Heart right ventricle (tissue), 16 donors: ENCODE measurements at regions not wholly inside any gene's neighbourhood (a gene's known extent, or its start where the extent isn't known, plus 50 kb on each side); places are given as distances from the start of the nearest gene placed in this dataset.

Experiments used
- ATAC-seq, 8 donors: fragments of 200-7000 bp; cut with Tn5 transposase; one replicate each; pipeline ENCODE4 v1.9.1; 2020; ENCODE audit warnings: mild to moderate bottlenecking in 8 of 8, moderate library complexity in 8 of 8, moderate number of reproducible peaks in 1 of 8
- DNase-seq, 2 donors: peaks; one replicate each; pipeline ENCODE4 v3.0.0-alpha.2; 2020
- H3K27ac ChIP-seq, 10 donors: fragments of 200-600 bp; sonication (generic) in 2 of 10; one replicate each; pipeline versions ENCODE4 v1.5.0 to v1.8.0; 2020 to 2022; ENCODE audit warnings: mild to moderate bottlenecking in 3 of 10
- H3K27me3 ChIP-seq, 7 donors: fragments of 200-600 bp; one replicate each; pipeline ENCODE4 v1.8.0; 2021 to 2022; ENCODE audit warnings: mild to moderate bottlenecking in 2 of 7
- H3K36me3 ChIP-seq, 9 donors: fragments of 200-600 bp; sonication (generic) in 1 of 9; one replicate each; pipeline versions ENCODE4 v1.5.0 to v1.8.0; 2020 to 2022; ENCODE audit warnings: mild to moderate bottlenecking in 2 of 9
- H3K4me1 ChIP-seq, 9 donors: fragments of 200-600 bp; sonication (generic) in 1 of 9; one replicate each; pipeline versions ENCODE4 v1.5.0 to v1.8.0; 2020 to 2022; ENCODE audit warnings: mild to moderate bottlenecking in 4 of 9
- H3K4me3 ChIP-seq, 10 donors: fragments of 200-600 bp; sonication (generic) in 2 of 10; one replicate each; pipeline versions ENCODE4 v1.5.0 to v1.8.0; 2020 to 2022; ENCODE audit warnings: mild to moderate bottlenecking in 7 of 10, moderate library complexity in 2 of 10
- H3K9me3 ChIP-seq, 11 donors: fragments of 200-600 bp in 10 of 11; sonication (generic) in 2 of 11; one replicate each; pipeline versions ENCODE4 v1.5.0 to v1.8.0; 2013 to 2022; ENCODE audit warnings: mild to moderate bottlenecking in 2 of 11, control low read depth in 1 of 11, moderate library complexity in 1 of 11
- WGBS, 2 donors: extraction: QIAGEN DNeasy Blood & Tissue Kit; methylation state at CpG; one replicate each; pipeline ENCODE4 v1.1.7; 2013; ENCODE audit warnings: inconsistent platforms in 1 of 2; 5-methylcytosine and 5-hydroxymethylcytosine counted together
- intact Hi-C, 10 donors: fragments of 100-400 bp; cut with DNase I; formaldehyde crosslinking; loops; one replicate each; pipeline versions ENCODE4 v1.11.1 to v1.14.2; 2022
- TF ChIP-seq, protein P1 (sequence below), 9 donors: fragments of 200-600 bp; sonication (generic) in 2 of 9; IDR thresholded peaks; one replicate each; pipeline versions ENCODE4 v1.5.0 to v1.8.0; 2021 to 2022; ENCODE audit warnings: antibody characterized with exemption in 9 of 9, mild to moderate bottlenecking in 5 of 9, moderate library complexity in 1 of 9
- donor health status: Arrhythmogenic right ventricular cardiomyopathy.
- donor health status: ischemic (EF 13 %, LVEDD 7.1; RV severe dilation, severe dysfunction).
- donor health status: healthy with polysubstance abuse.
- donor health status: DM: no; HTN: yes; CAD: no.
- donor health status: DM: no; HTN: no; CAD: no.
- donor health status: ischemic (EF 25% LVEDD 6.9; RV normal size, moderate dysfunction).
- donor health status: ischemic (EF 25% LVEDD 5.7; RV mildly dilated, moderate dysfunction).
- donor health status: healthy.
- donor health status: DM: yes; HTN: yes; CAD: no.
- donor health status: Ischemic cardiomyopathy.
- donor health status: ischemic (EF 35%, LVEDD 5.7; RV mildly dilated, moderate dysfunction).
- donor health status: nonischemic (EF 11% LVEDD 7.7; RV severe dilation, severe dysfunction).
- donor health status: DM: yes; HTN: yes; CAD: no.
- donor health status: PGD.
- donor health status: ischemic (EF 29% LVEDD 5.4; RV normal size, mild dysfunction).
- donor health status: nonischemic (EF 23%, LVEDD 6.1; RV moderate dilation, normal function).

- TF ChIP-seq, protein P1, sequence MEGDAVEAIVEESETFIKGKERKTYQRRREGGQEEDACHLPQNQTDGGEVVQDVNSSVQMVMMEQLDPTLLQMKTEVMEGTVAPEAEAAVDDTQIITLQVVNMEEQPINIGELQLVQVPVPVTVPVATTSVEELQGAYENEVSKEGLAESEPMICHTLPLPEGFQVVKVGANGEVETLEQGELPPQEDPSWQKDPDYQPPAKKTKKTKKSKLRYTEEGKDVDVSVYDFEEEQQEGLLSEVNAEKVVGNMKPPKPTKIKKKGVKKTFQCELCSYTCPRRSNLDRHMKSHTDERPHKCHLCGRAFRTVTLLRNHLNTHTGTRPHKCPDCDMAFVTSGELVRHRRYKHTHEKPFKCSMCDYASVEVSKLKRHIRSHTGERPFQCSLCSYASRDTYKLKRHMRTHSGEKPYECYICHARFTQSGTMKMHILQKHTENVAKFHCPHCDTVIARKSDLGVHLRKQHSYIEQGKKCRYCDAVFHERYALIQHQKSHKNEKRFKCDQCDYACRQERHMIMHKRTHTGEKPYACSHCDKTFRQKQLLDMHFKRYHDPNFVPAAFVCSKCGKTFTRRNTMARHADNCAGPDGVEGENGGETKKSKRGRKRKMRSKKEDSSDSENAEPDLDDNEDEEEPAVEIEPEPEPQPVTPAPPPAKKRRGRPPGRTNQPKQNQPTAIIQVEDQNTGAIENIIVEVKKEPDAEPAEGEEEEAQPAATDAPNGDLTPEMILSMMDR (IDR thresholded peaks at IDR 0.05): no peak
- Histone ChIP-seq H3K36me3 (no peaks in the 10 kb centered on the region), H3K27me3 (peaks cover 0 to 3% (median 0%) of the 10 kb centered on the region in 7 donors), H3K27ac (no peak overlapping the region), H3K9me3 (no peaks in the 10 kb centered on the region), H3K4me3 (no peak overlapping the region), H3K4me1 (no peaks in the 10 kb centered on the region)
- WGBS, 2 donors: 57 to 63% methylated on average over 1 of the region's 1 CpG
- ATAC-seq (no peak), DNase-seq (no peak)
- intact Hi-C loops: no loop called here
Measured at GRCh38 chr2:118387509-118387908, 299.2 kb downstream of the INSIG2 start.

DNA sequence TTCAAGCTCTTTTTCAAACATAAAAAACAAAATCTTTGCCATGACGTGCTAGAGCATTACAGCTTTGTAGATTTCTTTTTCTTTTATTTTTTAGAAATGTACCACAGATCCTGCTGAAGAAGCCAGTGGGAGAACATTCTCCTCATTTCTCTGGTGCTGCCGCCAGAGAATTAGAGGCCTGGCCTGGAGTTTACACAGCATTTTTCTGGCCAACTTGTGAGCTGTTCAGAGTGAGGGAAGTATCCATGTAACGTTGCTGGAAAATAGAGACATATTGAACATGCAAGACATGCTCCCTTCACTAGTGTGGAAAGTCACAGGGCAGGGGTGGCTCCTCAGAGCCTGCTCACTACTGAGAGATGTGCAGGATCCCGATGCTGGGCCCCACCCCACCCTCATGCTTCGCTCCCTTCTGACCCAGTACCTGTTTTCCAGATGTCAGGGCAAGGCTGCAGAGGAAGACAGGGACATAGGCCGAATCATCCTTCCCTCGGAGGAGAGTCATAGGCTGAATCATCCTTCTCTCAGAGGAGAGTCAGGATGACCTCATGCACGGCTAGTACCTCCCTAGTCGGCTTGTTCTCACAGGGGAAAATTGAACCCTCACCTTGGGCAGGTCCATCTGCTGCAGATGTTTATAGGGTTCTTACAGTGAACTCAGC lies 298.5 kb downstream of the INSIG2 start:
- H3K4me3 ChIP-seq: no peak overlapping the region
- no peaks in the 10 kb centered on the region for H3K9me3 ChIP-seq
- H3K36me3 ChIP-seq: no peaks in the 10 kb centered on the region
- TF ChIP-seq, protein P1 (IDR thresholded peaks at IDR 0.05): no peak
- ATAC-seq (no peak), DNase-seq (no peak)
- intact Hi-C loops: no loop called here
- no peak overlapping the region for H3K27ac ChIP-seq
- peaks cover 0 to 3% (median 0%) of the 10 kb centered on the region in 7 donors for H3K27me3 ChIP-seq
- H3K4me1 ChIP-seq: no peaks in the 10 kb centered on the region
- 76 to 81% methylated on average over 9 of the region's 9 CpGs for WGBS, 2 donors

DNA sequence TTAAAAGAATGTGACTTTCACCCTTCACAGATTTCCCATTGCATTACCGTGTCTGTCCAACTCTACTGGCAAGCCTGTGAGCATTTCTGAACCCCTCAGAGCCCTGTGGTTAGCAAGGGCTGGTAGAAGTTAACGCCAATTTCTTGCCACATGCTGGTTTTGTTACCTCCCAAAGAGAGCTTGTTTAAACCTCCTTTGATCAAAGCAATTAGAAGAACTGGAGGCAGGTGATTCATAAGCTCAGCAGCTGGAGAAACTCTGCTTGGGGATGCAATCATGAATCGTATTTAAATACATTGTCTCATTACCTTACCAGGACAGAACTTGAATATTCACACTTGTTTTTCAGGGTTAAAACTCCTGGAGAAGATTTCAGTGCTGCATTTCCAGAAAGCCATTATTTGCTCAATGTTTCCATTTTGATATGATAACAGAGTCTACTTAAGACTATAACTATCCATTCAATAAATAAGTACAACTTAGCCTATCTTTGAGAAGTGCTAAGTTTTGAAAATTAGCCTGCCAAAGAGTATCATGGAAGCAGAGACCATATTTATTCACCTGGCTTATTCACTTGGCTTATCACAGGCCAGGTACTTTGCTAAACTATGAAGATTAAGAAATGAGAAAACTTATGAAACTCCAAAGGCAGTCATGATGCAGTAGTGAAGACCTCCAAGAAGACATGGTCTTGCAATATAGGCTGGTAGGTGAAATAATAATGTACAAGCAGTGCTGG lies 292.8 kb downstream of the INSIG2 start:
- ATAC-seq: no peak
- DNase-seq: no peak
- H3K36me3 ChIP-seq: no peaks in the 10 kb centered on the region
- H3K9me3 ChIP-seq: no peaks in the 10 kb centered on the region
- H3K27ac ChIP-seq: no peak overlapping the region
- intact Hi-C loops: no loop called here
- WGBS, 2 donors: 49 to 51% methylated on average over 3 of the region's 3 CpGs
- peaks cover 0 to 22% (median 5%) of the 10 kb centered on the region in 7 donors for H3K27me3 ChIP-seq
- TF ChIP-seq, protein P1 (IDR thresholded peaks at IDR 0.05): no peak
- no peaks in the 10 kb centered on the region for H3K4me1 ChIP-seq
- no peak overlapping the region for H3K4me3 ChIP-seq

DNA sequence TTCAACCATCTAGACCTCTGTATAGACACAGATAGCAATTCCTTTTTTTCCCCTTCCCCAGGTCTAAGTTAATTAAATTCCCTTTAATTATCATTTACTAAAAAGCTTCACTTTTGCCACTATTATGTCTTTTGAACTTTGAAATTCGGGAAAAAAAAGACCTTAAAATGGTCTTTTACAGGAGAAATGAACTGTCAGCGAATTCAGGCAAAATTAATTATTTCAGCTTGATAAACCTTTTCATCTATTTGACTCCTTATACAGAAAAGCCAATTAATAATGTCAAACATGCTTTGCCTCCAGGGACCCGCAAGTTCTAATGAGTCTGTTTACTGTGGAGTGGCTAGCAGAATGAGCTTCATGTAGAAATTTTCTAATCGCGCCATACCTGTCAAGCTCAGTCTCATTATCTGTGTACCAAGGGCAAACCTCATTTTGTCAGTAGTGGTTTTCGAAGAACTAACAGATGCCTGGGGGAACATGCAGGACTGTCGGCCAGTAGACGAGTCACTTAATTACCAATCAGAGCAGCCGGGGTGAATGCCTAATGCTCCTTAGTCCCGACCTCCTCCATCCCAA lies 287.7 kb downstream of the INSIG2 start:
- H3K4me3 ChIP-seq: no peak overlapping the region
- no peak overlapping the region for H3K27ac ChIP-seq
- H3K27me3 ChIP-seq: peaks cover 0 to 40% (median 6%) of the 10 kb centered on the region in 7 donors
- no peaks in the 10 kb centered on the region for H3K4me1 ChIP-seq
- no peak for ATAC-seq
- no peaks in the 10 kb centered on the region for H3K36me3 ChIP-seq
- intact Hi-C loops: loop anchor here in 3 of 10 donors (10.0 kb wide), 1 partner anchor 479 kb away; no protein-coding TSS in a partner anchor
- DNase-seq: no peak
- WGBS, 2 donors: 67 to 72% methylated on average over 10 of the region's 10 CpGs
- no peaks in the 10 kb centered on the region for H3K9me3 ChIP-seq
- TF ChIP-seq, protein P1 (IDR thresholded peaks at IDR 0.05): no peak
